IMR-90 (cell line): ENCODE measurements at regions not wholly inside any gene's neighbourhood (a gene's known extent, or its start where the extent isn't known, plus 50 kb on each side); places are given as distances from the start of the nearest gene placed in this dataset.
"Not testable (repeated sequence)": the region's sequence is repeated elsewhere in the genome, so short reads cannot be mapped to it uniquely, and the experiment has no call there.

ENCODE experiments used
- CEBPB ChIP-seq: IDR thresholded peaks from 2 replicates; pipeline ENCODE4 v1.6.1; 2012; ENCODE audit warnings: low read depth, low read length, improper control_type of control experiment
- CHD1 ChIP-seq: IDR thresholded peaks from 2 replicates; pipeline ENCODE4 v1.6.1; 2012; ENCODE audit warnings: low read depth, low read length, improper control_type of control experiment
- FOS ChIP-seq: fragments of 150-350 bp; IDR thresholded peaks from 2 replicates; pipeline ENCODE4 v1.6.1; 2016; ENCODE audit warnings: low read depth, low read length
- MXI1 ChIP-seq: IDR thresholded peaks from 2 replicates; pipeline ENCODE4 v1.6.1; 2012; ENCODE audit warnings: low read depth, mild to moderate bottlenecking, low read length, moderate library complexity, borderline replicate concordance
- POLR2A ChIP-seq: IDR thresholded peaks from 2 replicates; pipeline ENCODE4 v1.6.1; 2012; ENCODE audit warnings: mild to moderate bottlenecking, low read depth, low read length
- RAD21 ChIP-seq: IDR thresholded peaks from 2 replicates; pipeline ENCODE4 v1.6.1; 2012; ENCODE audit warnings: low read length, improper control_type of control experiment
- RCOR1 ChIP-seq: IDR thresholded peaks from 2 replicates; pipeline ENCODE4 v1.6.1; 2012; ENCODE audit warnings: mild to moderate bottlenecking, low read length, improper control_type of control experiment; ENCODE audit not compliant: insufficient replicate concordance
- TF ChIP-seq, protein P1 (sequence below): conservative IDR thresholded peaks from 2 replicates; pipeline ENCODE4 v1.5.1; 2012; ENCODE audit warnings: mild to moderate bottlenecking, low read depth, low read length, improper control_type of control experiment
- TF ChIP-seq, protein P2 (sequence below): fragments of 150-350 bp; IDR thresholded peaks from 2 replicates; pipeline ENCODE4 v1.6.1; 2017; ENCODE audit warnings: mild to moderate bottlenecking, antibody characterized with exemption, low read length, low read depth

DNA sequence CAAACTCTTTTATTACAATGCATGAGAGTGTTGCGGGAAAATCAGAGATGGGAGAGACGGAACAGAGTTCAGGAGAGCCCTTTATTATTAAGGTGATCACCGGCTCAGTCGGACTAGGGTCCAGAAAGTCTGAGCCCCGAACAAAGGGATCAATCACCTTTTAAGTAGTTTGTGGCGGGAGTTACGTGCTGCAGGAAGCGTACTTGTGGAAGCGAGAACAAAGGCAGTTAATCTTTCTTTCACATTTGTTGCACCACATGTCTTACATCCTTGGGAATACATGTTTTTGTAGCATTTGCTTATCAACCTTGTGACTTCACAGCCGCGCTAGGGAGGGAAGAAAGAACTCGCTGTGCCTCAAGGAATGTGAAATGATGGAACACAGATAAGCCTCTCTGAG is 51.3 kb upstream of the XAGE1B start:
- not testable (repeated sequence) for TF ChIP-seq MXI1, RCOR1, POLR2A, RAD21, CEBPB, FOS, CHD1
- TF ChIP-seq, protein P1, sequence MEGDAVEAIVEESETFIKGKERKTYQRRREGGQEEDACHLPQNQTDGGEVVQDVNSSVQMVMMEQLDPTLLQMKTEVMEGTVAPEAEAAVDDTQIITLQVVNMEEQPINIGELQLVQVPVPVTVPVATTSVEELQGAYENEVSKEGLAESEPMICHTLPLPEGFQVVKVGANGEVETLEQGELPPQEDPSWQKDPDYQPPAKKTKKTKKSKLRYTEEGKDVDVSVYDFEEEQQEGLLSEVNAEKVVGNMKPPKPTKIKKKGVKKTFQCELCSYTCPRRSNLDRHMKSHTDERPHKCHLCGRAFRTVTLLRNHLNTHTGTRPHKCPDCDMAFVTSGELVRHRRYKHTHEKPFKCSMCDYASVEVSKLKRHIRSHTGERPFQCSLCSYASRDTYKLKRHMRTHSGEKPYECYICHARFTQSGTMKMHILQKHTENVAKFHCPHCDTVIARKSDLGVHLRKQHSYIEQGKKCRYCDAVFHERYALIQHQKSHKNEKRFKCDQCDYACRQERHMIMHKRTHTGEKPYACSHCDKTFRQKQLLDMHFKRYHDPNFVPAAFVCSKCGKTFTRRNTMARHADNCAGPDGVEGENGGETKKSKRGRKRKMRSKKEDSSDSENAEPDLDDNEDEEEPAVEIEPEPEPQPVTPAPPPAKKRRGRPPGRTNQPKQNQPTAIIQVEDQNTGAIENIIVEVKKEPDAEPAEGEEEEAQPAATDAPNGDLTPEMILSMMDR, result not testable (repeated sequence)
- TF ChIP-seq, protein P2, sequence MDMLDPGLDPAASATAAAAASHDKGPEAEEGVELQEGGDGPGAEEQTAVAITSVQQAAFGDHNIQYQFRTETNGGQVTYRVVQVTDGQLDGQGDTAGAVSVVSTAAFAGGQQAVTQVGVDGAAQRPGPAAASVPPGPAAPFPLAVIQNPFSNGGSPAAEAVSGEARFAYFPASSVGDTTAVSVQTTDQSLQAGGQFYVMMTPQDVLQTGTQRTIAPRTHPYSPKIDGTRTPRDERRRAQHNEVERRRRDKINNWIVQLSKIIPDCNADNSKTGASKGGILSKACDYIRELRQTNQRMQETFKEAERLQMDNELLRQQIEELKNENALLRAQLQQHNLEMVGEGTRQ, result not testable (repeated sequence)
